ENCODE measurements at regions not wholly inside any gene's neighbourhood (a gene's known extent, or its start where the extent isn't known, plus 50 kb on each side); places are given as distances from the start of the nearest gene placed in this dataset.

GRCh38 chr4:24260923-24261564, 323.3 kb downstream of the DHX15 start:
- TF ChIP-seq CTCF (IDR thresholded peaks at IDR 0.05) (no peak), POLR2A (IDR thresholded peaks at IDR 0.05) (no peak)
